Body of pancreas (tissue), 4 donors: ENCODE measurements at regions not wholly inside any gene's neighbourhood (a gene's known extent, or its start where the extent isn't known, plus 50 kb on each side); places are given as distances from the start of the nearest gene placed in this dataset.

Source experiments
- ATAC-seq: fragments of 150-250 bp; one replicate; pipeline ENCODE4 v1.9.1; 2016
- DNase-seq, 4 donors: peaks; one replicate each; pipeline ENCODE4 v3.0.0-alpha.2; 2019
- H3K27ac ChIP-seq, 4 donors: fragments of 200-600 bp; sonication (generic); 1 replicate in 3 of 4; 2 replicates in 1 of 4; pipeline versions ENCODE4 v1.5.1 to v1.6.1; 2016 to 2019; ENCODE audit warnings: mild to moderate bottlenecking in 1 of 4, mixed read lengths in 1 of 4, moderate library complexity in 1 of 4
- H3K27me3 ChIP-seq, 2 donors: fragments of 200-600 bp; sonication (generic); one replicate each; pipeline ENCODE4 v1.6.0; 2016; ENCODE audit warnings: mild to moderate bottlenecking in 1 of 2
- H3K36me3 ChIP-seq, 2 donors: fragments of 200-600 bp; sonication (generic); replicated peaks in 1 of 2; 2 replicates each; pipeline ENCODE4 v1.5.1; 2016; ENCODE audit warnings: low read depth in 2 of 2; ENCODE audit not compliant: insufficient read depth in 1 of 2
- H3K4me1 ChIP-seq: fragments of 200-600 bp; sonication (generic); one replicate; pipeline ENCODE4 v1.6.0; 2016
- H3K4me3 ChIP-seq, 2 donors: fragments of 200-600 bp; sonication (generic); 1 replicate in 1 of 2; 2 replicates in 1 of 2; pipeline ENCODE4 v1.5.1; 2016 to 2019
- H3K9me3 ChIP-seq, 3 donors: fragments of 200-600 bp; sonication (generic); 1 replicate in 2 of 3; 2 replicates in 1 of 3; pipeline ENCODE4 v1.5.1; 2016
- CTCF ChIP-seq, 7 experiments: fragments of 450-650 bp in 4 of 7; fragments of 200-600 bp in 3 of 7; sonication (generic) in 3 of 7; IDR thresholded peaks; one replicate each; pipeline ENCODE4 v1.5.1; 2016 to 2019; ENCODE audit warnings: antibody characterized with exemption in 7 of 7
- POLR2A ChIP-seq, 3 donors: fragments of 450-650 bp; IDR thresholded peaks; one replicate each; pipeline ENCODE4 v1.6.1; 2016; ENCODE audit warnings: antibody characterized with exemption in 3 of 3, mild to moderate bottlenecking in 2 of 3
- WGBS, 2 donors: methylation state at CpG; one replicate each; pipeline ENCODE4 v1.1.5; 2017; 5-methylcytosine and 5-hydroxymethylcytosine counted together
- intact Hi-C: fragments of 100-400 bp; cut with DNase I; formaldehyde crosslinking; loops from one replicate; pipeline ENCODE4 v1.15.1; 2023

GRCh38 chr5:123874600-123875201 lies 362.7 kb downstream of the CSNK1G3 start:
- peak in 1 of 4 donors; percentile 14 for DNase-seq
- Histone ChIP-seq H3K4me1 (peaks cover 20% of the 10 kb centered on the region), H3K36me3 (no peaks in the 10 kb centered on the region), H3K4me3 (no peak overlapping the region), H3K27ac (peak overlapping the region; percentile 16 to 64 (median 53)), H3K9me3 (no peaks in the 10 kb centered on the region), H3K27me3 (no peaks in the 10 kb centered on the region)
- WGBS, 2 donors: 25 to 26% methylated on average over 4 of the region's 4 CpGs
- no peak for TF ChIP-seq CTCF (IDR thresholded peaks at IDR 0.05)
- no peak for TF ChIP-seq POLR2A (IDR thresholded peaks at IDR 0.05)
- intact Hi-C loops: no loop called here
- ATAC-seq: peak; percentile 78

GRCh38 chr5:123873846-123874245 lies 361.9 kb downstream of the CSNK1G3 start:
- intact Hi-C loops: no loop called here
- no peak overlapping the region for H3K4me3 ChIP-seq
- ATAC-seq: no peak
- no peak overlapping the region for H3K27ac ChIP-seq
- H3K27me3 ChIP-seq: no peaks in the 10 kb centered on the region
- 85 to 87% methylated on average over 2 of the region's 2 CpGs for WGBS, 2 donors
- TF ChIP-seq CTCF (IDR thresholded peaks at IDR 0.05) (no peak), POLR2A (IDR thresholded peaks at IDR 0.05) (no peak)
- no peaks in the 10 kb centered on the region for H3K36me3 ChIP-seq
- H3K4me1 ChIP-seq: peaks cover 20% of the 10 kb centered on the region
- H3K9me3 ChIP-seq: no peaks in the 10 kb centered on the region
- DNase-seq: no peak

- no peak for DNase-seq
- no peak overlapping the region for H3K27ac ChIP-seq
- WGBS, 2 donors: 80 to 87% methylated on average over 1 of the region's 1 CpG
- H3K4me3 ChIP-seq: no peak overlapping the region
- peaks cover 32% of the 10 kb centered on the region for H3K4me1 ChIP-seq
- intact Hi-C loops: no loop called here
- no peak for ATAC-seq
- H3K9me3 ChIP-seq: no peaks in the 10 kb centered on the region
- no peaks in the 10 kb centered on the region for H3K36me3 ChIP-seq
- no peaks in the 10 kb centered on the region for H3K27me3 ChIP-seq
- TF ChIP-seq CTCF (IDR thresholded peaks at IDR 0.05): no peak
- TF ChIP-seq POLR2A (IDR thresholded peaks at IDR 0.05): no peak
Observed at GRCh38 chr5:123871373-123871772, 359.4 kb downstream of the CSNK1G3 start.

GRCh38 chr5:123868881-123869280 lies 356.9 kb downstream of the CSNK1G3 start:
- Histone ChIP-seq H3K9me3 (no peaks in the 10 kb centered on the region), H3K4me3 (no peak overlapping the region), H3K36me3 (no peaks in the 10 kb centered on the region), H3K4me1 (peaks cover 12% of the 10 kb centered on the region), H3K27ac (no peak overlapping the region), H3K27me3 (no peaks in the 10 kb centered on the region)
- DNase-seq (no peak), ATAC-seq (no peak)
- WGBS, 2 donors: 91 to 94% methylated on average over 4 of the region's 4 CpGs
- TF ChIP-seq CTCF (IDR thresholded peaks at IDR 0.05): no peak
- TF ChIP-seq POLR2A (IDR thresholded peaks at IDR 0.05): no peak
- intact Hi-C loops: no loop called here

- intact Hi-C loops: no loop called here
- Histone ChIP-seq H3K4me1 (peaks cover 12% of the 10 kb centered on the region), H3K36me3 (no peaks in the 10 kb centered on the region), H3K4me3 (no peak overlapping the region), H3K27ac (no peak overlapping the region), H3K9me3 (no peaks in the 10 kb centered on the region), H3K27me3 (no peaks in the 10 kb centered on the region)
- DNase-seq: peak in 2 of 4 donors; percentile 12
- no peak for ATAC-seq
- TF ChIP-seq POLR2A (IDR thresholded peaks at IDR 0.05) (no peak), CTCF (IDR thresholded peaks at IDR 0.05) (no peak)
Observed at GRCh38 chr5:123868267-123868666, 356.3 kb downstream of the CSNK1G3 start.
